Mesenchymal stem cell (in vitro differentiated cells and primary cell): ENCODE measurements at regions not wholly inside any gene's neighbourhood (a gene's known extent, or its start where the extent isn't known, plus 50 kb on each side); places are given as distances from the start of the nearest gene placed in this dataset.

Source experiments
- DNase-seq: peaks from one replicate; pipeline ENCODE4 v3.0.0-alpha.2; 2013
- H2AFZ ChIP-seq: one replicate; pipeline ENCODE4 v1.6.1; 2013; ENCODE audit warnings: low read depth, mild to moderate bottlenecking, control low read depth, inconsistent platforms, low read length, moderate library complexity
- H2AK5ac ChIP-seq: 2 replicates; pipeline ENCODE4 v1.6.1; 2013; ENCODE audit warnings: low read length, moderate library complexity, mild to moderate bottlenecking, inconsistent platforms; ENCODE audit not compliant: severe bottlenecking
- H2BK120ac ChIP-seq: one replicate; pipeline ENCODE4 v1.6.1; 2013; ENCODE audit warnings: low read depth, mild to moderate bottlenecking, inconsistent platforms, low read length, moderate library complexity
- H2BK12ac ChIP-seq, 2 experiments: one replicate each; pipeline ENCODE4 v1.6.1; 2013; ENCODE audit warnings: inconsistent platforms in 2 of 2, low read length in 2 of 2, mild to moderate bottlenecking in 2 of 2, moderate library complexity in 2 of 2, control low read depth in 1 of 2
- H2BK15ac ChIP-seq: one replicate; pipeline ENCODE4 v1.6.1; 2013; ENCODE audit warnings: mild to moderate bottlenecking, low read depth, inconsistent platforms; ENCODE audit not compliant: poor library complexity, severe bottlenecking
- H2BK5ac ChIP-seq: 2 replicates; pipeline ENCODE4 v1.6.1; 2013; ENCODE audit warnings: low read depth, mild to moderate bottlenecking, low read length, control low read depth, inconsistent platforms; ENCODE audit not compliant: poor library complexity, severe bottlenecking
- H3K14ac ChIP-seq, 2 experiments: one replicate each; pipeline ENCODE4 v1.6.1; 2013; ENCODE audit warnings: inconsistent platforms in 2 of 2, low read length in 2 of 2, control low read depth in 1 of 2, mild to moderate bottlenecking in 1 of 2, moderate library complexity in 1 of 2
- H3K18ac ChIP-seq, 2 experiments: one replicate each; pipeline ENCODE4 v1.6.1; 2013; ENCODE audit warnings: inconsistent platforms in 2 of 2, low read length in 2 of 2, control low read depth in 1 of 2, low read depth in 1 of 2, mild to moderate bottlenecking in 1 of 2
- H3K23ac ChIP-seq, 2 experiments: one replicate each; pipeline ENCODE4 v1.6.1; 2013; ENCODE audit warnings: inconsistent platforms in 2 of 2, low read length in 2 of 2, mild to moderate bottlenecking in 2 of 2, moderate library complexity in 2 of 2, control low read depth in 1 of 2
- H3K27ac ChIP-seq: 2 replicates; pipeline ENCODE4 v1.5.1; 2013; ENCODE audit warnings: mild to moderate bottlenecking, moderate library complexity, low read length, control low read depth, inconsistent platforms; ENCODE audit not compliant: poor library complexity, severe bottlenecking
- H3K27me3 ChIP-seq, 2 experiments: 2 replicates each; pipeline versions ENCODE4 v1.6.1 to v1.7.0; 2013; ENCODE audit warnings: low read length in 2 of 2, mild to moderate bottlenecking in 2 of 2, moderate library complexity in 2 of 2, control low read depth in 1 of 2, inconsistent platforms in 1 of 2; ENCODE audit not compliant: control insufficient read depth in 1 of 2, insufficient read depth in 1 of 2
- H3K36me3 ChIP-seq, 2 experiments: 2 replicates each; pipeline versions ENCODE4 v1.6.1 to v1.7.0; 2013; ENCODE audit warnings: low read length in 2 of 2, control low read depth in 1 of 2, inconsistent platforms in 1 of 2, low read depth in 1 of 2, mild to moderate bottlenecking in 1 of 2; ENCODE audit not compliant: insufficient read depth in 2 of 2, control insufficient read depth in 1 of 2
- H3K4ac ChIP-seq, 2 experiments: one replicate each; pipeline ENCODE4 v1.6.1; 2013; ENCODE audit warnings: inconsistent platforms in 2 of 2, low read length in 2 of 2, mild to moderate bottlenecking in 2 of 2, moderate library complexity in 2 of 2, control low read depth in 1 of 2, low read depth in 1 of 2
- H3K4me1 ChIP-seq: 2 replicates; pipeline ENCODE4 v1.6.1; 2013; ENCODE audit warnings: low read depth, low read length, control low read depth; ENCODE audit not compliant: control insufficient read depth, insufficient read depth
- H3K4me2 ChIP-seq: 2 replicates; pipeline ENCODE4 v1.6.1; 2013; ENCODE audit warnings: low read length, mild to moderate bottlenecking, inconsistent platforms; ENCODE audit not compliant: poor library complexity, severe bottlenecking
- H3K4me3 ChIP-seq, 2 experiments: 2 replicates each; pipeline versions ENCODE4 v1.5.1 to v1.7.0; 2013; ENCODE audit warnings: low read length in 2 of 2, mild to moderate bottlenecking in 2 of 2, control low read depth in 1 of 2, low read depth in 1 of 2; ENCODE audit not compliant: insufficient read depth in 1 of 2
- H3K79me1 ChIP-seq: replicated peaks from 2 replicates; pipeline ENCODE4 v1.6.1; 2013; ENCODE audit warnings: mild to moderate bottlenecking, control low read depth, low read length, inconsistent platforms; ENCODE audit not compliant: poor library complexity, severe bottlenecking
- H3K9ac ChIP-seq: 2 replicates; pipeline ENCODE4 v1.7.0; 2013; ENCODE audit warnings: mild to moderate bottlenecking, low read length, moderate library complexity
- H3K9me3 ChIP-seq: 2 replicates; pipeline ENCODE4 v1.7.0; 2013; ENCODE audit warnings: mild to moderate bottlenecking, low read length; ENCODE audit not compliant: control insufficient read depth
- H4K8ac ChIP-seq: one replicate; pipeline ENCODE4 v1.6.1; 2013; ENCODE audit warnings: inconsistent platforms, mild to moderate bottlenecking, low read length, moderate library complexity
- H4K91ac ChIP-seq: one replicate; pipeline ENCODE4 v1.6.1; 2013; ENCODE audit warnings: mild to moderate bottlenecking, low read length, inconsistent platforms
- WGBS: methylation state at CpG from one replicate; pipeline ENCODE4 v1.1.7; 2013; ENCODE audit warnings: mixed read lengths; 5-methylcytosine and 5-hydroxymethylcytosine counted together

GRCh38 chr1:188889166-188889565 is 1588.5 kb downstream of the BRINP3 start:
- H3K14ac ChIP-seq: no peak overlapping the region
- no peak overlapping the region for H3K27ac ChIP-seq
- H3K4me2 ChIP-seq: no peak overlapping the region
- H4K8ac ChIP-seq: no peak overlapping the region
- no peaks in the 10 kb centered on the region for H3K27me3 ChIP-seq
- H3K79me1 ChIP-seq: no peaks in the 10 kb centered on the region
- H3K23ac ChIP-seq: no peak overlapping the region
- no peak overlapping the region for H2AK5ac ChIP-seq
- no peak overlapping the region for H4K91ac ChIP-seq
- H2BK12ac ChIP-seq: no peak overlapping the region
- H3K9me3 ChIP-seq: no peaks in the 10 kb centered on the region
- no peak overlapping the region for H2BK15ac ChIP-seq
- no peak for DNase-seq
- H3K4me1 ChIP-seq: no peaks in the 10 kb centered on the region
- H2BK5ac ChIP-seq: no peak overlapping the region
- no peak overlapping the region for H3K4me3 ChIP-seq
- no peaks in the 10 kb centered on the region for H3K36me3 ChIP-seq
- no peak overlapping the region for H2AFZ ChIP-seq
- H3K9ac ChIP-seq: no peak overlapping the region
- 88% methylated on average over 7 of the region's 7 CpGs for WGBS
- no peak overlapping the region for H3K4ac ChIP-seq
- H3K18ac ChIP-seq: no peak overlapping the region
- no peak overlapping the region for H2BK120ac ChIP-seq

GRCh38 chr1:188891958-188892357 is 1585.7 kb downstream of the BRINP3 start:
- no peak overlapping the region for H2AK5ac ChIP-seq
- H3K23ac ChIP-seq: no peak overlapping the region
- peak overlapping the region; percentile 51 for H2BK5ac ChIP-seq
- WGBS: no CpG with 5 or more reads among the region's 4 CpGs
- no peak overlapping the region for H3K4me3 ChIP-seq
- H3K27me3 ChIP-seq: no peaks in the 10 kb centered on the region
- H2AFZ ChIP-seq: no peak overlapping the region
- H3K27ac ChIP-seq: no peak overlapping the region
- no peak overlapping the region for H2BK15ac ChIP-seq
- no peak overlapping the region for H3K9ac ChIP-seq
- H4K91ac ChIP-seq: no peak overlapping the region
- H2BK12ac ChIP-seq: no peak overlapping the region
- no peak overlapping the region for H3K4me2 ChIP-seq
- H3K4me1 ChIP-seq: no peaks in the 10 kb centered on the region
- H3K4ac ChIP-seq: no peak overlapping the region
- no peaks in the 10 kb centered on the region for H3K9me3 ChIP-seq
- H2BK120ac ChIP-seq: no peak overlapping the region
- H4K8ac ChIP-seq: no peak overlapping the region
- H3K36me3 ChIP-seq: no peaks in the 10 kb centered on the region
- H3K14ac ChIP-seq: no peak overlapping the region
- no peak for DNase-seq
- no peaks in the 10 kb centered on the region for H3K79me1 ChIP-seq
- no peak overlapping the region for H3K18ac ChIP-seq

GRCh38 chr1:188895611-188896010 is 1582.1 kb downstream of the BRINP3 start:
- no peak overlapping the region for H3K27ac ChIP-seq
- H3K4ac ChIP-seq: no peak overlapping the region
- H2BK120ac ChIP-seq: no peak overlapping the region
- no peak overlapping the region for H3K14ac ChIP-seq
- no peaks in the 10 kb centered on the region for H3K27me3 ChIP-seq
- no peaks in the 10 kb centered on the region for H3K79me1 ChIP-seq
- H4K91ac ChIP-seq: no peak overlapping the region
- H3K9me3 ChIP-seq: no peaks in the 10 kb centered on the region
- no peak overlapping the region for H3K4me3 ChIP-seq
- H3K23ac ChIP-seq: no peak overlapping the region
- no peak overlapping the region for H2AFZ ChIP-seq
- no peak overlapping the region for H3K18ac ChIP-seq
- no peaks in the 10 kb centered on the region for H3K36me3 ChIP-seq
- no peak overlapping the region for H4K8ac ChIP-seq
- H3K4me2 ChIP-seq: no peak overlapping the region
- no peak overlapping the region for H2BK12ac ChIP-seq
- H2BK15ac ChIP-seq: no peak overlapping the region
- H3K4me1 ChIP-seq: no peaks in the 10 kb centered on the region
- no peak for DNase-seq
- no peak overlapping the region for H2BK5ac ChIP-seq
- WGBS: 82% methylated on average over 3 of the region's 3 CpGs
- H2AK5ac ChIP-seq: no peak overlapping the region
- H3K9ac ChIP-seq: no peak overlapping the region

GRCh38 chr1:188903241-188903640 is 1574.4 kb downstream of the BRINP3 start:
- no peak for DNase-seq
- Histone ChIP-seq H4K8ac (no peak overlapping the region), H3K27ac (no peak overlapping the region), H3K79me1 (no peaks in the 10 kb centered on the region), H2BK120ac (no peak overlapping the region), H3K18ac (no peak overlapping the region), H3K9me3 (no peaks in the 10 kb centered on the region), H2AFZ (no peak overlapping the region), H3K4me3 (no peak overlapping the region), H2AK5ac (no peak overlapping the region), H3K27me3 (no peaks in the 10 kb centered on the region), H3K23ac (no peak overlapping the region), H3K9ac (no peak overlapping the region), H3K4me1 (no peaks in the 10 kb centered on the region), H2BK15ac (no peak overlapping the region), H3K4ac (no peak overlapping the region), H3K14ac (no peak overlapping the region), H3K4me2 (no peak overlapping the region), H2BK12ac (no peak overlapping the region), H3K36me3 (no peaks in the 10 kb centered on the region), H4K91ac (no peak overlapping the region), H2BK5ac (no peak overlapping the region)
